K562 (cell line): ENCODE measurements at regions not wholly inside any gene's neighbourhood (a gene's known extent, or its start where the extent isn't known, plus 50 kb on each side); places are given as distances from the start of the nearest gene placed in this dataset.
A peak's percentile ranks its signal among the peaks of the same experiment; 100 is the strongest.
"Not testable (repeated sequence)": the region's sequence is repeated elsewhere in the genome, so short reads cannot be mapped to it uniquely, and the experiment has no call there.

Experiments
- ATAC-seq: fragments of 200-7000 bp; cut with Tn5 transposase; 3 replicates; pipeline ENCODE4 v1.9.1; 2020; ENCODE audit warnings: moderate library complexity
- BruUV-seq: library from RNA; stranded (reverse); fragments of 400-500 nt; replicated peaks from 2 replicates; lab custom pipeline; 2021; lab: Mats Ljungman, UMichigan
- CTCF ChIA-PET: fragments of 300-600 bp; formaldehyde crosslinking; extraction: SDS; loops from one replicate; lab custom pipeline; 2021; ENCODE audit warnings: low intra/inter-chr PET ratio; lab: Yijun Ruan, JAX
- POLR2A ChIA-PET: fragments of 300-600, 350-650 bp; sonication (Branson Sonifier 250); formaldehyde crosslinking; extraction: SDS; loops from one replicate; lab custom pipeline; 2021; ENCODE audit warnings: antibody characterized with exemption, inconsistent platforms; lab: Yijun Ruan, JAX
- DNase-seq, 4 experiments: peaks; one replicate each; pipeline versions ENCODE4 v3.0.0 to v3.0.0-alpha.2; 2011 to 2018; ENCODE audit warnings: low spot score in 3 of 4, mixed read lengths in 3 of 4; ENCODE audit errors: extremely low read depth in 1 of 4
- FAIRE-seq: peaks from 2 replicates; lab custom pipeline; 2011; peaks lifted over from hg19 to GRCh38; lab: Jason Lieb, UNC
- H2AFZ ChIP-seq: 2 replicates; pipeline ENCODE4 v1.6.0; 2011; ENCODE audit warnings: low read depth, low read length, control low read depth, inconsistent platforms
- H3K27ac ChIP-seq: fragments of 200-600 bp; 3 replicates; pipeline ENCODE4 v1.8.0; 2011; ENCODE audit warnings: low read depth, mild to moderate bottlenecking, control low read depth, inconsistent platforms, low read length, moderate library complexity, mixed read lengths; ENCODE audit errors: extremely low read depth
- H3K27me3 ChIP-seq, 2 experiments: fragments of 300-600 bp in 1 of 2; 2 replicates in 1 of 2; 3 replicates in 1 of 2; pipeline versions ENCODE4 v1.6.0 to v1.8.0; 2011; ENCODE audit warnings: inconsistent platforms in 2 of 2, low read length in 2 of 2, mild to moderate bottlenecking in 1 of 2, mixed read lengths in 1 of 2, moderate library complexity in 1 of 2; ENCODE audit not compliant: control insufficient read depth in 2 of 2, insufficient read depth in 2 of 2
- H3K36me3 ChIP-seq: fragments of 300-600 bp; 3 replicates; pipeline ENCODE4 v1.8.0; 2011; ENCODE audit warnings: mild to moderate bottlenecking, low read length, inconsistent platforms; ENCODE audit not compliant: control insufficient read depth, insufficient read depth
- H3K4me1 ChIP-seq, 2 experiments: fragments of 200-600 bp in 1 of 2; replicated peaks in 1 of 2; 2 replicates in 1 of 2; 3 replicates in 1 of 2; pipeline versions ENCODE4 v1.5.1 to v1.8.0; 2011; ENCODE audit warnings: inconsistent platforms in 2 of 2, low read length in 2 of 2, mild to moderate bottlenecking in 1 of 2, mixed read lengths in 1 of 2, moderate library complexity in 1 of 2; ENCODE audit not compliant: control insufficient read depth in 2 of 2, insufficient read depth in 2 of 2
- H3K4me2 ChIP-seq: 2 replicates; pipeline ENCODE4 v1.6.1; 2011; ENCODE audit warnings: low read length, control low read depth, inconsistent platforms, mixed read lengths; ENCODE audit not compliant: insufficient read depth
- H3K4me3 ChIP-seq: fragments of 200-600 bp; sonication (generic), shearing (Covaris generic); 2 replicates; pipeline ENCODE4 v1.5.1; 2016; ENCODE audit warnings: control low read depth, inconsistent platforms
- H3K79me2 ChIP-seq: fragments of 200-600 bp; 3 replicates; pipeline ENCODE4 v1.8.0; 2011; ENCODE audit warnings: low read length, inconsistent platforms; ENCODE audit not compliant: control insufficient read depth, insufficient read depth
- H3K9ac ChIP-seq, 2 experiments: 2 replicates each; pipeline versions ENCODE4 v1.6.0 to v1.6.1; 2011; ENCODE audit warnings: low read depth in 2 of 2, low read length in 2 of 2, control low read depth in 1 of 2, inconsistent platforms in 1 of 2, mild to moderate bottlenecking in 1 of 2, mixed read lengths in 1 of 2; ENCODE audit not compliant: insufficient read depth in 1 of 2
- H3K9me1 ChIP-seq: one replicate; pipeline ENCODE4 v1.6.0; 2011; ENCODE audit warnings: inconsistent platforms, mild to moderate bottlenecking, low read length, moderate library complexity; ENCODE audit not compliant: control insufficient read depth, insufficient read depth
- H3K9me3 ChIP-seq: replicated peaks from 2 replicates; pipeline ENCODE4 v1.5.1; 2011; ENCODE audit warnings: low read depth, low read length, inconsistent platforms; ENCODE audit not compliant: control insufficient read depth, insufficient read depth
- H4K20me1 ChIP-seq: replicated peaks from 2 replicates; pipeline ENCODE4 v1.6.1; 2011; ENCODE audit warnings: low read length, inconsistent platforms, mixed read lengths; ENCODE audit not compliant: control insufficient read depth, insufficient read depth
- EP400 ChIP-seq: fragments of 450-650 bp; IDR thresholded peaks from 2 replicates; pipeline ENCODE4 v1.6.1; 2017; ENCODE audit warnings: antibody characterized with exemption, mild to moderate bottlenecking, moderate library complexity
- IFI16 ChIP-seq: fragments of 250-450 bp; sonication (Bioruptor Pico); IDR thresholded peaks from 2 replicates; pipeline ENCODE4 v2.1.2; 2022; ENCODE audit warnings: mild to moderate bottlenecking, inconsistent platforms
- MED1 ChIP-seq: sonication (generic); formaldehyde crosslinking; IDR thresholded peaks from 2 replicates; pipeline ENCODE4 v1.8.1; 2023; ENCODE audit warnings: missing genetic modification reagents, borderline replicate concordance
- SLC30A9 ChIP-seq: fragments of 250-450 bp; sonication (Bioruptor Pico); IDR thresholded peaks from 2 replicates; pipeline ENCODE4 v1.8.0; 2022; ENCODE audit warnings: mild to moderate bottlenecking, moderate library complexity
- TFAP4 ChIP-seq: sonication (generic); formaldehyde crosslinking; IDR thresholded peaks from 2 replicates; pipeline ENCODE4 v1.8.0; 2022; ENCODE audit warnings: missing genetic modification reagents, mild to moderate bottlenecking, moderate library complexity, borderline replicate concordance
- ZNF146 ChIP-seq: IDR thresholded peaks from one replicate; pipeline ENCODE4 v1.6.1; 2018; ENCODE audit warnings: missing compliant biosample characterization; ENCODE audit not compliant: unreplicated experiment
- WGBS: fragments of 100-300 bp; shearing (Covaris generic); methylation state at CpG from one replicate; pipeline ENCODE4 v1.1.6; 2016; ENCODE audit warnings: low coverage, mixed read lengths; ENCODE audit not compliant: insufficient coverage; ENCODE audit errors: missing lambda C conversion rate; 5-methylcytosine and 5-hydroxymethylcytosine counted together
- in situ Hi-C: fragments of 300-500 bp; cut with MboI; formaldehyde crosslinking; loops from 4 replicates; pipeline ENCODE4 v1.15.0; 2018; ENCODE audit warnings: inconsistent platforms, mixed read lengths
- intact Hi-C: fragments of 100-400 bp; cut with micrococcal nuclease; formaldehyde crosslinking; loops from 2 replicates; pipeline ENCODE4 v1.14.2; 2022

GRCh38 chr21:35711213-35711612, 349.1 kb downstream of the SETD4 start:
- Histone ChIP-seq H2AFZ (no peak overlapping the region), H3K9me3 (no peaks in the 10 kb centered on the region), H3K9me1 (no peaks in the 10 kb centered on the region), H3K27ac (no peak overlapping the region), H3K4me1 (no peaks in the 10 kb centered on the region), H3K27me3 (peaks cover 0 to 7% of the 10 kb centered on the region in 2 experiments; a peak in 3 of 5 replicates), H3K4me2 (no peak overlapping the region), H3K9ac (no peak overlapping the region), H4K20me1 (no peaks in the 10 kb centered on the region), H3K36me3 (no peaks in the 10 kb centered on the region), H3K4me3 (no peak overlapping the region), H3K79me2 (no peaks in the 10 kb centered on the region)
- intact Hi-C loops = no loop called here
- TF ChIP-seq TFAP4 = no peak
- no peak for TF ChIP-seq IFI16
- TF ChIP-seq SLC30A9 (CRISPR knock-in tag) = no peak
- no peak for TF ChIP-seq MED1
- no peak for TF ChIP-seq EP400
- ATAC-seq (no peak), FAIRE-seq (no peak), DNase-seq (no peak)
- CTCF ChIA-PET = no interaction called here
- POLR2A ChIA-PET = no interaction called here
- 0% methylated on average over 3 of the region's 3 CpGs for WGBS
- in situ Hi-C loops = no loop called here
- BruUV-seq = no TSS peak

DNA sequence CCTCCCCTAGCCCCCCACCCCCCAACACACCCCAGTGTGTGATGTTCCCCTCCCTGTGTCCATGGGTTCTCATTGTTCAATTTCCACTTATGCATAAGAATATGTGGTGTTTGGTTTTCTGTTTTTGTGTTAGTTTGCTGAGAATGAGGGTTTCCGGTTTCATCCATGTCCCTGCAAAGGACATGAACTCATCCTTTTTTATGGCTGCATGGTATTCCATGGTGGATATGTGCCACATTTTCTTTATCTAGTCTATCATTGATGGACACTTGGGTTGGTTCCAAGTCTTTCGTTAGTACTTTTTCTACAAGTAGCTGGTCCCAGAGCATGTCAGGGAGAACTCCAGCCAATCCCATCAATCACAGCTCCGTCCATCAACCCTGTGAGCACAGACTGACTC, 350.3 kb downstream of the SETD4 start:
- ATAC-seq, H3K4me2 ChIP-seq, H3K4me3 ChIP-seq, H4K20me1 ChIP-seq, H3K79me2 ChIP-seq, POLR2A ChIA-PET, DNase-seq, H3K9me1 ChIP-seq, H2AFZ ChIP-seq, H3K36me3 ChIP-seq, CTCF ChIA-PET, H3K9ac ChIP-seq, H3K4me1 ChIP-seq, H3K27ac ChIP-seq, intact Hi-C loops, in situ Hi-C loops, FAIRE-seq, H3K9me3 ChIP-seq, BruUV-seq, H3K27me3 ChIP-seq: not testable (repeated sequence)
- WGBS = 0% methylated on average over 3 of the region's 3 CpGs
- TF ChIP-seq ZNF146 = peak; percentile 62
